Neural cell (in vitro differentiated cells): ENCODE measurements at regions not wholly inside any gene's neighbourhood (a gene's known extent, or its start where the extent isn't known, plus 50 kb on each side); places are given as distances from the start of the nearest gene placed in this dataset.
A peak's percentile ranks its signal among the peaks of the same experiment; 100 is the strongest.

Experiments
- H2AFZ ChIP-seq: fragments of 200-600, 300-800 bp; sonication (generic), shearing (Covaris generic); 2 replicates; pipeline ENCODE4 v1.6.0; 2014; ENCODE audit warnings: low read depth, mild to moderate bottlenecking, antibody characterized with exemption, low read length, moderate library complexity
- H3F3A ChIP-seq: fragments of 200-600 bp; shearing (Covaris generic); 2 replicates; pipeline ENCODE4 v1.6.1; 2016; ENCODE audit warnings: mild to moderate bottlenecking, moderate library complexity, mixed read lengths, antibody characterized with exemption, low read length; ENCODE audit not compliant: insufficient read depth, poor library complexity, severe bottlenecking
- H3K27ac ChIP-seq: fragments of 200-600, 300-800 bp; sonication (generic), shearing (Covaris generic); 2 replicates; pipeline ENCODE4 v1.5.1; 2014; ENCODE audit warnings: mild to moderate bottlenecking, low read length, moderate library complexity
- H3K27me3 ChIP-seq: fragments of 300-800, 200-600 bp; sonication (generic), shearing (Covaris generic); 2 replicates; pipeline ENCODE4 v1.6.0; 2014; ENCODE audit warnings: mild to moderate bottlenecking, low read depth, low read length, moderate library complexity; ENCODE audit not compliant: insufficient read depth
- H3K36me3 ChIP-seq: fragments of 300-800, 200-600 bp; sonication (generic), shearing (Covaris generic); 2 replicates; pipeline ENCODE4 v1.5.1; 2014; ENCODE audit warnings: mild to moderate bottlenecking, antibody characterized with exemption, low read length, moderate library complexity; ENCODE audit not compliant: insufficient read depth
- H3K4me2 ChIP-seq: fragments of 300-800, 200-600 bp; sonication (generic), shearing (Covaris generic); 2 replicates; pipeline ENCODE4 v1.6.0; 2014; ENCODE audit warnings: mild to moderate bottlenecking, low read length
- H3K4me3 ChIP-seq: fragments of 300-800, 200-600 bp; sonication (generic), shearing (Covaris generic); 2 replicates; pipeline ENCODE4 v1.5.1; 2014; ENCODE audit warnings: mild to moderate bottlenecking, low read length, moderate library complexity
- H3K79me2 ChIP-seq: fragments of 200-600 bp; shearing (Covaris generic); replicated peaks from 2 replicates; pipeline ENCODE4 v1.6.0; 2014; ENCODE audit warnings: mild to moderate bottlenecking, low read length, moderate library complexity; ENCODE audit not compliant: insufficient read depth
- H3K9ac ChIP-seq: fragments of 300-800, 200-600 bp; sonication (generic), shearing (Covaris generic); 2 replicates; pipeline ENCODE4 v1.6.1; 2016; ENCODE audit warnings: mild to moderate bottlenecking, low read length, mixed read lengths
- H3K9me2 ChIP-seq: fragments of 200-600 bp; shearing (Covaris generic); 2 replicates; pipeline ENCODE4 v1.6.1; 2016; ENCODE audit warnings: mild to moderate bottlenecking, low read length, mixed read lengths; ENCODE audit not compliant: insufficient read depth
- H3K9me3 ChIP-seq: fragments of 200-600, 300-800 bp; sonication (generic), shearing (Covaris generic); 2 replicates; pipeline ENCODE4 v1.6.1; 2016; ENCODE audit warnings: mild to moderate bottlenecking, mixed run types, low read length, moderate library complexity, mixed read lengths
- H4K20me1 ChIP-seq: fragments of 200-600 bp; shearing (Covaris generic); 2 replicates; pipeline ENCODE4 v1.6.1; 2016; ENCODE audit warnings: mild to moderate bottlenecking, mixed run types; ENCODE audit not compliant: insufficient read depth
- CTCF ChIP-seq: fragments of 450-650 bp; IDR thresholded peaks from 2 replicates; pipeline ENCODE4 v1.5.1; 2014; ENCODE audit warnings: antibody characterized with exemption, mild to moderate bottlenecking, moderate library complexity; ENCODE audit not compliant: poor library complexity, severe bottlenecking
- EP300 ChIP-seq: fragments of 450-650 bp; conservative IDR thresholded peaks from 2 replicates; pipeline ENCODE4 v1.6.1; 2014; ENCODE audit warnings: antibody characterized with exemption, mild to moderate bottlenecking, moderate library complexity; ENCODE audit not compliant: poor library complexity, severe bottlenecking
- EZH2 ChIP-seq: fragments of 200-600, 300-800 bp; shearing (Covaris generic), sonication (generic); IDR thresholded peaks from 2 replicates; pipeline ENCODE4 v1.6.1; 2014; ENCODE audit warnings: antibody characterized with exemption, low read length, borderline replicate concordance, mild to moderate bottlenecking; ENCODE audit not compliant: insufficient read depth, poor library complexity, severe bottlenecking
- MXI1 ChIP-seq: fragments of 450-650 bp; conservative IDR thresholded peaks from 2 replicates; pipeline ENCODE4 v1.6.1; 2014; ENCODE audit warnings: antibody characterized with exemption, mild to moderate bottlenecking; ENCODE audit not compliant: poor library complexity, severe bottlenecking
- POLR2AphosphoS5 ChIP-seq: IDR thresholded peaks from 2 replicates; pipeline ENCODE4 v1.6.1; 2012
- RAD21 ChIP-seq: fragments of 450-650 bp; conservative IDR thresholded peaks from 2 replicates; pipeline ENCODE4 v1.6.1; 2014; ENCODE audit warnings: antibody characterized with exemption, mild to moderate bottlenecking, moderate library complexity
- REST ChIP-seq: IDR thresholded peaks from 2 replicates; pipeline ENCODE4 v1.6.1; 2012; ENCODE audit warnings: borderline replicate concordance
- SMC3 ChIP-seq: fragments of 450-650 bp; conservative IDR thresholded peaks from 2 replicates; pipeline ENCODE4 v1.6.1; 2014; ENCODE audit warnings: antibody characterized with exemption, mild to moderate bottlenecking, moderate library complexity; ENCODE audit not compliant: poor library complexity
- TAF1 ChIP-seq: IDR thresholded peaks from 2 replicates; pipeline ENCODE4 v1.6.1; 2012; ENCODE audit warnings: low read depth

- Histone ChIP-seq H3K4me3 (peak overlapping the region; percentile 82), H3K9me2 (no peaks in the 10 kb centered on the region), H3K4me2 (peak overlapping the region; percentile 84), H3K79me2 (peaks cover 41% of the 10 kb centered on the region), H3K27me3 (no peaks in the 10 kb centered on the region), H3K9me3 (no peaks in the 10 kb centered on the region), H2AFZ (peak overlapping the region; percentile 34), H4K20me1 (no peaks in the 10 kb centered on the region), H3K27ac (peak overlapping the region; percentile 99), H3K9ac (peak overlapping the region; percentile 92), H3K36me3 (no peaks in the 10 kb centered on the region), H3F3A (peaks cover 6% of the 10 kb centered on the region)
- TF ChIP-seq POLR2AphosphoS5 = peak; percentile 36
- no peak for TF ChIP-seq TAF1
Measured at GRCh38 chr10:60573336-60573735, 183.7 kb upstream of the ANK3 start.

- TF ChIP-seq RAD21 = peak; percentile 62
- peak; percentile 96 for TF ChIP-seq TAF1
- TF ChIP-seq POLR2AphosphoS5 = peak; percentile 96
- peak; percentile 71 for TF ChIP-seq SMC3
- peak; percentile 95 for TF ChIP-seq REST
- TF ChIP-seq CTCF = peak; percentile 46
- TF ChIP-seq MXI1 = peak; percentile 85
- no peak for TF ChIP-seq EZH2
- TF ChIP-seq EP300 = peak; percentile 70
- peak overlapping the region; percentile 99 for H3K27ac ChIP-seq
- no peaks in the 10 kb centered on the region for H4K20me1 ChIP-seq
- H3K9me3 ChIP-seq = no peaks in the 10 kb centered on the region
- peaks cover 47% of the 10 kb centered on the region for H3K79me2 ChIP-seq
- H3K4me2 ChIP-seq = peak overlapping the region; percentile 84
- H3K27me3 ChIP-seq = no peaks in the 10 kb centered on the region
- peak overlapping the region; percentile 34 for H2AFZ ChIP-seq
- peak overlapping the region; percentile 82 for H3K4me3 ChIP-seq
- peaks cover 6% of the 10 kb centered on the region for H3F3A ChIP-seq
- H3K9me2 ChIP-seq = no peaks in the 10 kb centered on the region
- H3K36me3 ChIP-seq = no peaks in the 10 kb centered on the region
- H3K9ac ChIP-seq = peak overlapping the region; percentile 92
Measured at GRCh38 chr10:60572511-60573194, 183.0 kb upstream of the ANK3 start.
